GM10248 (cell line): ENCODE measurements at regions not wholly inside any gene's neighbourhood (a gene's known extent, or its start where the extent isn't known, plus 50 kb on each side); places are given as distances from the start of the nearest gene placed in this dataset.

ENCODE experiments used
- CTCF ChIA-PET: fragments of 300-600 bp; sonication (Branson Sonifier 250); formaldehyde crosslinking; extraction: SDS; loops from one replicate; lab custom pipeline; 2021; ENCODE audit warnings: antibody characterized with exemption; lab: Yijun Ruan, JAX
- POLR2A ChIA-PET: fragments of 350-650 bp; sonication (Branson Sonifier 250); formaldehyde crosslinking; extraction: SDS; loops from one replicate; lab custom pipeline; 2020; ENCODE audit warnings: antibody characterized with exemption; lab: Yijun Ruan, JAX
- DNase-seq: peaks from one replicate; pipeline ENCODE4 v3.0.0; 2012; ENCODE audit errors: extremely low spot score
- TF ChIP-seq, protein P1 (sequence below): IDR thresholded peaks from 2 replicates; pipeline ENCODE4 v1.5.1; 2012; ENCODE audit warnings: mild to moderate bottlenecking, low read depth; ENCODE audit errors: extremely low read depth, missing control alignments, control extremely low read depth

DNA sequence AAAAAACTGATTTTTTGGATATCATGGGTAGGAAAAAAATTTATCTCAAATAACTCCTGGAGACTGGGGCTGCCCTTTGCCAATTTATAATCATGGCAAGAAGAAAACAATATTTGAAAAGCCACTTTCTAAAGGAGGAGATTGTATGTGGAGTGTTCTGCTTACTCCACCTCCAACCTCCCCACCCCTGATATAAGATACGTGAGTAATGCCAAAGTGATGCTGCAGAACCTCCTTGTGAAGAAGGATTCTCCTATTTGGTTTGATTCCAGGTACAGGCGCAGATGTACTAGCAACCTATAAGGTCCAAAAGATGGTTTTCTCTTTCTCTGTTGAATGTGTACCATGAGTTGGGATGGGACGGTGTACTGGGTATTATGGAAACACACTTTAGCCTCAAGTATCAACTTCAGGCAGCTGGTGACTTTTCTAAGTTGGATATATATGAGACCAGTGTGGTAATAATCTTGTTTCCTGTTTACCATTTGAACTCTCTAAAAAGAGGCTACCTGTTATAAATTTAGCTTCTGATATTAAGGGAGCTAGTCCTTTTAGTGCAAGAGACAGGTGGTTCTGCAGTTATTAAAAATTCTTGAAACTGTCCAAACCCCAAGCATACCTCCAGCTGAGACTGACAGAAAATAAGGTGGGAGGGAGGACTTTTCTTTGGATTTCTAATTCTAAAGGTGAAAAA is 724.0 kb upstream of the MIR17HG start:
- no peak for DNase-seq
- CTCF ChIA-PET = interaction anchor here (1.0 kb wide), 1 partner anchor 17 kb away, joined by 3 read pairs; no protein-coding TSS in a partner anchor
- POLR2A ChIA-PET = no interaction called here
- TF ChIP-seq, protein P1, sequence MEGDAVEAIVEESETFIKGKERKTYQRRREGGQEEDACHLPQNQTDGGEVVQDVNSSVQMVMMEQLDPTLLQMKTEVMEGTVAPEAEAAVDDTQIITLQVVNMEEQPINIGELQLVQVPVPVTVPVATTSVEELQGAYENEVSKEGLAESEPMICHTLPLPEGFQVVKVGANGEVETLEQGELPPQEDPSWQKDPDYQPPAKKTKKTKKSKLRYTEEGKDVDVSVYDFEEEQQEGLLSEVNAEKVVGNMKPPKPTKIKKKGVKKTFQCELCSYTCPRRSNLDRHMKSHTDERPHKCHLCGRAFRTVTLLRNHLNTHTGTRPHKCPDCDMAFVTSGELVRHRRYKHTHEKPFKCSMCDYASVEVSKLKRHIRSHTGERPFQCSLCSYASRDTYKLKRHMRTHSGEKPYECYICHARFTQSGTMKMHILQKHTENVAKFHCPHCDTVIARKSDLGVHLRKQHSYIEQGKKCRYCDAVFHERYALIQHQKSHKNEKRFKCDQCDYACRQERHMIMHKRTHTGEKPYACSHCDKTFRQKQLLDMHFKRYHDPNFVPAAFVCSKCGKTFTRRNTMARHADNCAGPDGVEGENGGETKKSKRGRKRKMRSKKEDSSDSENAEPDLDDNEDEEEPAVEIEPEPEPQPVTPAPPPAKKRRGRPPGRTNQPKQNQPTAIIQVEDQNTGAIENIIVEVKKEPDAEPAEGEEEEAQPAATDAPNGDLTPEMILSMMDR = no peak

DNA sequence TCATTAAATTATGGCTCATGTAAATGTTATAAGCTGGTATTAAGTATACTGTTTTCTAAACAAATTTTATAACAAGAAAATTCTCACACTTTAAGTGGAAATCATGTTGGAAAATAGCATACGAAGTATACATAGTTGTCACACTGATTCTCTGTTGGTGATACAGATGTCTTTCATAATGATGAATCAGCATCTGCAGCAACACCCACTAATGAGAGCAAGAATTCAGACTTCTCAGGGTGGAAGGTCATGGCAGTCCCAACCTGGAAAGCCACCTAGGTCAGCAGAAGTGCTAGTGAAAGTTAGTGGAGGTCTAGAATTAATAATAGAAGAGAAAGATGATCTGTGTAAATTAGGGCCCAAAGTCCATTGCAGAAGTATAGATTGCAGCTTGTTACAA is 719.7 kb upstream of the MIR17HG start:
- TF ChIP-seq, protein P1 = no peak
- POLR2A ChIA-PET = no interaction called here
- CTCF ChIA-PET = no interaction called here
- DNase-seq = no peak

DNA sequence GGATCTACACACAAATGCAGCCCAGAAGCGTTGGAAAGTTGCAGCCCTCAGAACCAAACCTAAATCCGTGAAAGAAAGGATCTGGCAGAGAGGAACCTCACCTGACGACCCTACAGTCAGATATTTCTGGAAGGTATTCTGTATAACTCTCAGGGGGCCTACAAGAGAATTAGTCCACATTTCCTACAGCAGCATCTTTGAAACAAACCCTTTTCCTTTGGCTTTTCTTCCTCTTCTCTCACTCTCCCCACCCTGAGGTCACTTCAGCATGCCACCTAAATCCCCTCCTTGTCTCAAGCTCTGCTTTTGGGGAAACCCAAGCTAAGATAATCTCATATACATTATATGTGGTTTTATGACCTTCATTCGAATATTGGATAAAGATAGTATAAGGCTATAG is 719.0 kb upstream of the MIR17HG start:
- ChIA-PET POLR2A (no interaction called here), CTCF (no interaction called here)
- no peak for DNase-seq
- TF ChIP-seq, protein P1 = no peak

DNA sequence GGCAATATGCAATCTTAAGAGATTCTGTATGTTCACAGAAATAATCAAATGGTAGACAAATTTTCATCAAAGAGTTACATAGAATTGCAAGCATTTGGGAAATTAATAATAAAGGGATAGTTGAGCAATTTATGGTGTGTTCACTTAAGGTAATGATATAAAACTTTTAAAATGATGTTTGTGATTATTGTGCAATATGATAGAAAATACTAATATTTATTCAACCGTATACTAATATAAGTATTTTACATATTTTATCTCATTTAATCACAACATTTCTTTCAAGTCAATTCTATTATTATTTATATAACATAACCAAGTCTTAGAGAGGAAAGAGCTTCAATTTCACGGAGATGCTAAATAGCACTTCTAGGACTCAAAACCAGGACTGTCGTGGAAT is 716.8 kb upstream of the MIR17HG start:
- TF ChIP-seq, protein P1 = no peak
- DNase-seq = no peak
- CTCF ChIA-PET = no interaction called here
- POLR2A ChIA-PET = no interaction called here

DNA sequence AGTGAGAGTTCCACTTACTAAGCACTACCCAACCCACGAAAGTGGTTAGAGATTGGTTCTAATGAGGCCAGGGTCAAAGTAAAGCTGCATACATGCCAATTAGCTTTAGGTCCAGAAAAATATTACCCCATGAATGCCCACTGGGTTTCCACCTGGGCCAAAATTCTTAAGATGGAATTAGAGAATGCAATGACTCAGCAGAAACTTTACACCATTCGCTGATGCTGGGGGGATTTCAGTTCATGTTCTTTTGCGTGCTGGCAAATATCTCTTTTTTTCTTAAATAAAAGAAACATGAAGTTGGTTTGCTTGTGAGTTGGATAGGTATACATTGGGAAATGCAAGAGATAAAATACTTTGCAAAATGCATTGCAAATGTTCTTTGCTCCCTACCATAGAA is 715.3 kb upstream of the MIR17HG start:
- no peak for DNase-seq
- ChIA-PET CTCF (interaction anchor here (1.5 kb wide), 1 partner anchor 30 kb away, joined by 3 read pairs; no protein-coding TSS in a partner anchor), POLR2A (no interaction called here)
- TF ChIP-seq, protein P1 = no peak

DNA sequence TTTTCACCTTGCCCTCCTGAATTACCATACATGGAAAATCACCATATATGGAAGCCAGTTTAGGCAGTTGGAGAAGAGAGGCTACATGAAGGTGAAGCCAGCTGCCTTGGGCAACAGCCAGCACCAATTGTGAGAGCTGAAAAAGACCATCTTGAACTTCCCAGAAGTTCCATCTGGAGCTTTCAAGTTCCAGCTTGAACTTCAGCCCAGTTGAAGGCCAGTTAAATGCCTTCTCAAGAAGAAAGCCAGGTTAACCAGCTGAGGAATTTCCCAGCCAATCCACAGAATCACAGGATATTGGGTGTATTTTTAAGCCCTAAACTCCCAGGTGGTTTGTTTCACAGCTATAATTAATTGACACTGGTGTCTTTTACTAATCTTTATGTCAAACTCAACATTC is 713.6 kb upstream of the MIR17HG start:
- ChIA-PET CTCF (no interaction called here), POLR2A (no interaction called here)
- TF ChIP-seq, protein P1 = no peak
- DNase-seq = no peak

DNA sequence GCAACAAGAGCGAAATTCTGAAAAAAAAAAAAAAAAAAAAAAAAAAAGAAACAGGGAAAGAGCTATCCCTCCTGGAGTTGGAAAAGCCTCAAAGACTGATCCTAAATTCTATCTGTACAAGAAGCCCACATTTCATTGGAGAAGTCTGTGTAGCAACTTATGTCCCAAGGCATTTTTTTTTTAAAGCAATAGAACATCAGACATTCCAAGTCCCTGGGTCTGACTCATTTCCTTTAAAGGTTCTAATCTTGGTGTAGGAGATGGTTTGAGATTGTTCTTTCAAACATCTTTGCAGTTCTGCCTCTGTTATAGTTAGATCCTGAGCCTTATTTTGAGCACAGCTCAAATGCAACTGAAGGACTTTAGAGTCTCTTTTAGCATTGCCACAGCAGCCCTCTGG is 706.5 kb upstream of the MIR17HG start:
- CTCF ChIA-PET = interaction anchor here (1.2 kb wide), 1 partner anchor 17 kb away, joined by 3 read pairs; no protein-coding TSS in a partner anchor
- POLR2A ChIA-PET = no interaction called here
- TF ChIP-seq, protein P1 = no peak
- no peak for DNase-seq
